HG03280 (cell line): ENCODE measurements at regions not wholly inside any gene's neighbourhood (a gene's known extent, or its start where the extent isn't known, plus 50 kb on each side); places are given as distances from the start of the nearest gene placed in this dataset.

Experiments used
- ATAC-seq: cut with Tn5 transposase; IDR thresholded peaks from one replicate; pipeline ENCODE4 v1.9.1; 2021; ENCODE audit warnings: mild to moderate bottlenecking, moderate library complexity; ENCODE audit not compliant: unreplicated experiment

GRCh38 chr5:61650661-61651060 is 318.6 kb downstream of the ZSWIM6 start:
- no peak for ATAC-seq

DNA sequence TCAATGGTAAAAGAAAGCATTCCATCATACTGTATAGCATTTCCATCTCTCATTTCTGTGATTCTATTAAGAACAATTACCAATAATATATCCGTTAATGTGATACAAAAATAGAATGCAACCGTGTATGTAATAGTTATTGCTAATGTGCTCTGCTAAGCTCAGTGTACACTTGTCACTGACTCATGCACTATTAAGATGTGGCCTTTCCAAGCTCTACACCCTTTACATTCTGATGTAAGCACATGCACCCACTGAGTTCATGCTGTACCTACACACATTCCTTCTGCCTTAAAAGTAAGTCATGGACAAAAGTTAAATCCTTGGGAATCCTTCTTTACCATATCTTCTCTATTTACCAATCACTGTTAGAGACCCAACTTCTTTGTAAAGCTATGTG is 319.1 kb downstream of the ZSWIM6 start:
- no peak for ATAC-seq

DNA sequence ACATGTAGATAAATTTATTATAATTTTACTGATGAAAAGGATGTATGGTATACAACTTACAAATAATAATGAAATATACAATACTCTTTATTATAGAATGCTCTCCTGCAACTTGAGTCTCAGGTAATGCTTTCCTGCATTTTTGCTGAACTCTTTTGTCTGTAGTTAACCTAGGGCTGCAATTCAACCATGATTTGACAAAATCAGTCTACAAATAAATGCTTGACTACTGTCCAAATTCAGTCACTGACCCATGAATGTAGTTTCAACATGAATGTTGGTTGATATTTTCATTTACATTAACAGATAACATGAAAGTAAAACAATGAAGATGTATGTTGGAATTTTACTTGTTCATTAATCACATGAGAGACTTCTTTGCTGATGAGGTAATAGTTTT is 320.9 kb downstream of the ZSWIM6 start:
- no peak for ATAC-seq

DNA sequence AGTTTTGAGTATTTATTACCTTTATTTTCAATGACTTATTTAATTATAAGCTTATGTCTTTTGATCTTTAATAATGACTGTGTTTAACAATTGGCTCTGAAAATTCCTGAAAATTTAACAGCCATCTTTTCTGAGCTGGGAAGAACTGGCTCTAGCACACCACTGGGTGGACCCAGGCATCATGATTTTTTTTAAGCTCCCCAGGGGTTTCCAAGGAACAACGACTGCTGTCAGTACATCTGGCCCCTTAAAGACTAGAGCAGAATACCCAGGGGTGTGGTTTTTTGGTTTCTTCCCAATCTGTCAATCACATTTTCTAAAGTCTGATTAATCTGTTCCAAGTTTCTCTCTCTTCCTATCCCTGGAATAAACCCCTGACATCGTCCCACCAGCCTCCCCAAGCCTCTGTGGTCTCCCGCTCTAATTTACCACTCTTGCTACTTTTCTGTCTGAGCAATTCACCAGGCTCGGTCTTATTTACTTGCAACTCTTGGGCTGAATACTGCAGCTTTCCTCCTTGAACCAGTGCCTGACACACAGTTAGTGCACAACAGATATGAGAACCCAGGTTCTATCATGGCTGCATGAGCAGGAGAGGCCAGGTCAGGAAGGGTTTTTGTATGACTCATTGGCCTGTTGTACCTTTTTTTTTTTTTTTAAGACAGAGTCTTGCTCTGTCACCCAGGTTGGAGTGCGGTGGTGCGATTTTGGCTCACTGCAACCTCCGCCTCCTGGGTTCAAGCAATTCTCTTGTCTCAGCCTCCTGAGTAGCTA is 321.9 kb downstream of the ZSWIM6 start:
- ATAC-seq = no peak

GRCh38 chr5:61654876-61655275 is 322.8 kb downstream of the ZSWIM6 start:
- ATAC-seq = no peak

GRCh38 chr5:61657010-61657409 is 325.0 kb downstream of the ZSWIM6 start:
- no peak for ATAC-seq

DNA sequence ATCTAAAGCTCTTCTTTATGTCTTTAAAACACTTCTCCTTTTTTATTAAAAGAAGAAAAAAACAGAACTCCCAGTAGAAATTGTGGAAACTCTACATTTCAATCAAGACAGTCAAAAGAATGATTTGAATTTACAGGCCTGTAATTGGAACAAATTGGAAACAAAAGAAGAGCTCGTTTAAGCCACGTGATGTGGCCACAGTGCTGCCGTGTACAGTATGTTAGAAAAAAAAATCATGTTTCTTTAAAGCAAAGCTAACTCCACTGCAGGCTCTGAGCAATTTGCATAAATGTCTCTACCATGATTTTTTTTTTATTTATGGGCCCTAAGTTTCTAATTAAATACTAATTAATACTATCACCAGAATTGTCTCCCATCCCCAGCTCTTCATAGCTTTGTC is 325.6 kb downstream of the ZSWIM6 start:
- ATAC-seq = no peak

DNA sequence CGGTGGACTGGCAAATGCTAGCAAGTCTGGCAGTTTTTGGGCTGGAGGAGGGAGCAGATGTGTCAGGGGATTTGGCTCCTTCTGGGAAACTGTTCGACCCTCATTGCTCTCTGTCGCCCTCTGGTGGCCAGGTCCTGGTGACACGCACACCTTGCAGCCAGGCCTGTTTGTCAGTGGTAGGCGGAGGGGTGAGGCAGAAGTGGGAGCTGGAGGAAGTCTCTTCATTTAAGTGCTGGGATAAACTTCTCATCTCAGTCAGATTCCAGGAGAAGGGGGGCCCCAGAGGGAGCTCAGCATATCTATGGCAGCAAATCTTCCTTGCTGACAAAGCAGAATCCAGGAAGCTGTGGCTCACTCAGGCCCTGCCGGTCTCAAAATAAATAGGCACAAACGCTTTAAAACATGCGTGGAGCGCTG is 326.5 kb downstream of the ZSWIM6 start:
- peak; percentile 81 for ATAC-seq

GRCh38 chr5:61659221-61659696 is 327.2 kb downstream of the ZSWIM6 start:
- ATAC-seq = no peak

DNA sequence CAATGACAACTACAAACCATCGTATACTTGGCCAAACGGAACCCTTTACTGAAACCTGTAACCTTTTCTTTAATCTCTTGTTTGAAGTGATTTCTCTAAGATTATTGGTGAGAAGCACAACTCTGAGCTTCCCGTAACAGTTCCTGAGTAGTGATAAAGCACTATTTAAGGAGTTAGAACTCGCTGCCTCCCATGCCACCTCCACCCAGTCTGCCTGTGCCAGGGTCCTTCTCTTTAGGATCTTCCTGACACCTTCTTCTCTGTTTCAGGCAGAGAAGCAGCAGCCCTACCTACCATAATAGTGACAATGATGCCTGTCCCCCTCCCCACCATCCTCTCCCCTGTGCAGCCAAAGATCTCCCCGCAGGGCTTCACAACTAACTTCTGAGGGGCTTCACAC is 330.6 kb downstream of the ZSWIM6 start:
- ATAC-seq = no peak

DNA sequence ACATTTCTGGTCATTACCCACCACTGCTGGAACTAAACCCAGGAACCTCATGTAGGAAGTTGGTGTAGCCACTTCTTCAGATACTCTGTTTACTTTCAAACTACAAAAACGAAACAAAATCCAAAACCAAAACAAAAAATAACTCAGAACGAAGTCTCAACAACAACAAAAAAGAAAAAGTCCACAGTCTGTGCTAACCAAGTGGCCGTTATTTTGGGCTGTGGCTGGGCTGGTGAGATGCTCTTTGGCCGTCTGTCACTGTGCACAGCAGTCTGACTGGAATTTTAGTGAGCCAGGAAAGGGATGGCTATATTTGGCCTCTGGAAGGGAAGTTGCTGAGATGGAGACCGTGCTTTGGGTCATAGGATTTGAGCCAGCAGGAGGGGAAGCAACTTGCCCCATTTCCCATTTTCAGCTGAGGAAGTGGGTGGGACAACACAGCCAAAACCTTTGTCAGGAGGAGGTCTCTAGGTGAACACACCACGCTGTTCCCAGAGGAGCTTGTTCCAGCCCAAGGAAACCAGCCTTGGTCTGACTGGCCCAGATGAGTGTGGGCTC is 334.1 kb downstream of the ZSWIM6 start:
- no peak for ATAC-seq

- no peak for ATAC-seq
Measured at GRCh38 chr5:61667525-61668218, 335.6 kb downstream of the ZSWIM6 start.

GRCh38 chr5:61669531-61669930 is 337.5 kb downstream of the ZSWIM6 start:
- no peak for ATAC-seq

- ATAC-seq = no peak
Measured at GRCh38 chr5:61670941-61671340, 338.9 kb downstream of the ZSWIM6 start.

DNA sequence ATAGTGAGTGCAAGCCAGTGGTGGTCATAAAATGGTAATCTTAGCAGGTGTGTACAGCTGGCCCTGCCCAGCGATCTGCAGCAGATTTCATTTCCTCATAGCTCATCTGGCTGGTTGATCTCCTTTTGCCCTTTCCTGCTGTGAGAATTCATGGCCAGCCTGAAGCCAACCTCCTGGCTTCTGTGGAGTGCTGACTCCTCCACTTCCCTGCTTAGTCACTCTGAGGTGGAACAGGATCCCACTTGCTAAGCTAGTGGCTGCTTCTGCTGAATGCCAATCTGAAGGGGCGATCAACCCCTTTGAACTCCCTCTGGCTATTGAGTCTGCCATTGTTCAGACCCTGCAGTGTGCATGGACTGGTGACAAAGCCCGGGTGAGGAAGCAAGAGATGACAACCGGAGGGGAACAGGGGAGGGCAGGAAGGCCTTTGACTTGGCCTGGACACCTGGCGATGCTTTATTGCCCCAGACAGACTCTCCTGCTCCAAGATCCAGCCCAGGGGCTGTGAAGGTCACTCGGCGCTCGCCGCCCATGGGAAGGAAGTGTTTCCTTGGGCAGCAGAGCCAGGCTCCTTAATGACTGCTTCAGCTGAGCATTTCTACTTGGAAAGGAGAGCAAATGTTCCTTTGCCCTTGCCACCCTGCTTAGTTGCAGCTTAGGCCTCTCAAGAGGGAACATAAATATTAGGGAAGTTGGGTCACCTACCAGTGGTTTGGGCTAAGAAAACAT is 341.1 kb downstream of the ZSWIM6 start:
- ATAC-seq = no peak

DNA sequence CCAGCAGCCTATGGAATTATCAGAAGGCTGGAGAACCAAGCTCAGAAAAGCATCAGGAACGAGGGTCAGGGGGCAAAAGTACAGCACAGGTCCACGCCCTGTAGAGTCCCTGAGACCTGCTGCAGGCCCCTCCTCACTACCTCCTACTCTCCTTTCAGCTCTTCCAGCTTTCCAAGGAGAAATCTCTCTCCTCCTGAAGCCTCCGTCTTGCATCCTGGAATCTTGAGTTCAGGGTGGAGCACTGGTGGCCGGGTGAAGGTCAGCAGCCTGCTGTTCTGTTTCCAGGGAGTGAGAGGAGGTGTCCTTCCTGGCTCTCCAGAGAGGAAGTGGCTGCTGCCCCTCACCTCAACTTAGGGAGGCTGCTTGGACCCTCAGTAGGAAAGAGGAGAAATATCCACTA is 342.3 kb downstream of the ZSWIM6 start:
- ATAC-seq = no peak

DNA sequence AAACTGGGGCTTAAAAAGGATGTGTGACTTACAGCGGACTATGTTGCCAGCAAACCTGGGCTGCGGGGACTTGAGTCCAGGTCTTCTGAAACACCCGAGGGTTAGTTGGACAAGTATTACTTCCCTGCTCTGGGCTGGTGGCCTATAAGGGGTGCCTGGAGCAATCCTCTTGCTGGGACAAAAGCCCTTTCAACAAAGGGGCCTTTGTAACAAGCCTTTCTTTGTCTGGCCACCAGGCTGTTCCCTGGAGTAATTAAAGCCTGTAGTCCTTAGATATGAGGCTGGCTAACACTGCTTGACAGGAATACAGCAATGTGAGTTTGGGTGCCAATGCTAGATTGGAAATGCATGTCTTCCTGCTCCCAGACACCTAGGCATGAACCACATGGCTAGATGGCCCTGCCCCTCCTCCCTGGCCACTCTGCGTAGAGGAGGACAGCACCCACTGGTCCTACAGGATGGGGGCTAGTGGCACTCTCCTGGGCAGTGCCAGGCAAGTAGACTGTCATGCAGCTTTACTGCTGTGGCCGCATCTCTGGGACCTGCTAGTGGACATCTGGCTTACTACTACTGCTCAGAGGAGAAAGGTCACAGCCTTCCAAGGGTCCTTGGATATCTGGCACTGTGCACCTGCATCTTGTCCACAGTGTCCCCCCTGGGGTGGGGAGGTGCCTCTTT is 343.1 kb downstream of the ZSWIM6 start:
- ATAC-seq = no peak

DNA sequence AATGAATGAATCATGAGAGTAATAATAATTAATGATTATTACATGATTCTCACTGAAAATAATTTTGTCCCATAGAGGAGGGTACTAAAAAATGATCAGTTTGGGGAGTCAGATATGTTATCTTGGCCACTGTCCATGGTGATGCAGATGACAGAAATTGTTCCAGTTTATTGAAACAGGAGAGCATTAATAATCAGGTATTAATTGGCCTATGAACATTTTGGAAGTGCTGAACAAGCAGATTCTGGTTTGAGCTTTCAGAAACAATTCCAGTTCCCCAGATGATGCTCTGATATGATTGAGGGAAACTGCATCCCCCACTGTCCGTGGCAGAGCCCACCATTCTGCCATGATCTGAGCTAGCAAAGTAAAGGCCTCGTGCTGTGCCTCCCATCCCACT is 345.2 kb downstream of the ZSWIM6 start:
- no peak for ATAC-seq

DNA sequence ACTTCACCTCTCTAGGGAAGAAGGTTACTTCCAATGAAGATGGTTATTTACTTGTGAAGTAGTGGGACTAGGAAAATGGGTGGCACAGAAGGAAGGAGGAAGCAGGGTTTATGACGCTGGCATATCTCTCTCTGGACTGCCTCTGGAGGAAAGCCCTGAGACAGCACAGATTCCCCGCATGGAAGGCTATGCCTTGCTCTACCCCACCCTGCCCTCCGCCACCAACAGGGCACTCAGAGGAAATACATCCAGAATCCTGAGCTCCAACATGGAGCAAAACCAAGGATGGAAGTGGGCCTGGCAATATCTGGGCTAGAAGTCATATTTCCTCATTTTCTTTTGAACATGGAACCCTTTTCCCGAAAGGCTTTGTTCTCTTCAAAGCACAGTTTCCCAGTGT is 346.9 kb downstream of the ZSWIM6 start:
- ATAC-seq = no peak

DNA sequence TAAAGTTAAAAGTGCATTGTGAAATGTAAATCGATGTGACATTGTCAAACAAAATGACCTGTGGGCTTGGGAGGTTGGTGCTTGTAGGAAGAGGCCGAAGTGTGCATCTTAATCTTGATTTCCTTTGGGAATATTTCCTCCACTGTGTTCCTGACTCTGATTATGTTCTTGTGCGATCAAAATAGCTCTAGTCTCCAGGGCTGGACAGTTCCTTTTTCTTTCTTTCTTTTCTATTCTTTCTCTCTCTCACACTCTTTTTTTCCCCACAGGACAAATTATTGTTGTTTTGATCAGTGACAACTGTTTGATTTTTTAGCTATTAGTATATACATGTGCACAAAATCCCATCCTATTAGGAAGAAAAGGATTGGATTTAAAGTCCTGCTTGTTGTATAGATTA is 347.5 kb downstream of the ZSWIM6 start:
- no peak for ATAC-seq

- no peak for ATAC-seq
Measured at GRCh38 chr5:61680247-61680646, 348.2 kb downstream of the ZSWIM6 start.
